AG09319 (cell line): ENCODE measurements at regions not wholly inside any gene's neighbourhood (a gene's known extent, or its start where the extent isn't known, plus 50 kb on each side); places are given as distances from the start of the nearest gene placed in this dataset.

ENCODE experiments used
- DNase-seq: peaks from one replicate; pipeline ENCODE4 v3.0.0-alpha.2; 2010; ENCODE audit warnings: low read depth; ENCODE audit errors: extremely low read depth
- TF ChIP-seq, protein P1 (sequence below): IDR thresholded peaks from 2 replicates; pipeline ENCODE4 v1.5.1; 2011; ENCODE audit warnings: low read depth, mild to moderate bottlenecking, inconsistent platforms, low read length, moderate library complexity

DNA sequence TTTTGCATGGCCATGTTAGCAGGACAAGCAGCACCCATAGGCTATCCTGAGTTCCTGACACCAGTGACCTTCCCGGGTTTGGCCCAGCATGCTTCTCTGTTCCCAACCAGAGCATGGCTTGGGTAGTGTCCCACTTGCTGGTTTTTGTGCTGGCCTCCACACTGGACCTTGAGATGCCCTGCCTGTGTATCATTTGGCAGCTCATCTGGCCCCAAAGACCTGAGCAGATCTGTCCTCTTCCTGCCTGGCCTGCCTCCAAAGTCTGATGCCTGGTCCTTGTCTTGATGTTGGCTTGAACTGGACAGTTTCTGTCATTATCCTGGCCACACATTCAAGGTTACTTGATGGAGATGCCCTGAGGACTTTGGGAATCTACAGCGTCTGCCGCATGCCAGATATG is 590.7 kb upstream of the KLF4 start:
- TF ChIP-seq, protein P1, sequence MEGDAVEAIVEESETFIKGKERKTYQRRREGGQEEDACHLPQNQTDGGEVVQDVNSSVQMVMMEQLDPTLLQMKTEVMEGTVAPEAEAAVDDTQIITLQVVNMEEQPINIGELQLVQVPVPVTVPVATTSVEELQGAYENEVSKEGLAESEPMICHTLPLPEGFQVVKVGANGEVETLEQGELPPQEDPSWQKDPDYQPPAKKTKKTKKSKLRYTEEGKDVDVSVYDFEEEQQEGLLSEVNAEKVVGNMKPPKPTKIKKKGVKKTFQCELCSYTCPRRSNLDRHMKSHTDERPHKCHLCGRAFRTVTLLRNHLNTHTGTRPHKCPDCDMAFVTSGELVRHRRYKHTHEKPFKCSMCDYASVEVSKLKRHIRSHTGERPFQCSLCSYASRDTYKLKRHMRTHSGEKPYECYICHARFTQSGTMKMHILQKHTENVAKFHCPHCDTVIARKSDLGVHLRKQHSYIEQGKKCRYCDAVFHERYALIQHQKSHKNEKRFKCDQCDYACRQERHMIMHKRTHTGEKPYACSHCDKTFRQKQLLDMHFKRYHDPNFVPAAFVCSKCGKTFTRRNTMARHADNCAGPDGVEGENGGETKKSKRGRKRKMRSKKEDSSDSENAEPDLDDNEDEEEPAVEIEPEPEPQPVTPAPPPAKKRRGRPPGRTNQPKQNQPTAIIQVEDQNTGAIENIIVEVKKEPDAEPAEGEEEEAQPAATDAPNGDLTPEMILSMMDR = no peak
- no peak for DNase-seq

DNA sequence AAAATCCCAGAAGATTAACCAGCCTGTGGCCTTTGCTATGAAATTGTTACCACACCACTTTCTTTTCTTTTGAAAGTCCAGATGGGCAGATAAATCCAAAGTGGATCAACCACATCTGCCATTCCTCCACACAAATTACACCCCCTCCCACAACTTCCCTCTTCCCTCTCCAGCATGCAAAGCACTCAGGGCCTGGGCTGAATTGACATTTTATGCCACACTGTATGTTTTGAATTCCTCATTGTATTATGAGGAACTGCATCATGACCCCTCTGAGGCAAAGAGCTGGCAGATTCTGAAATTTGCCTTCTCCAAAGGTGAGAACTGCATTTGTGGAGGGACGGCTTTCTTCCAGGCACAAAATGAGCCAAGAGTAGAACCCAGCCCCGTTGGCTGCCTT is 589.2 kb upstream of the KLF4 start:
- DNase-seq = no peak
- TF ChIP-seq, protein P1 = no peak

- TF ChIP-seq, protein P1 = no peak
- no peak for DNase-seq
Observed at GRCh38 chr9:108078375-108078774, 588.8 kb upstream of the KLF4 start.

DNA sequence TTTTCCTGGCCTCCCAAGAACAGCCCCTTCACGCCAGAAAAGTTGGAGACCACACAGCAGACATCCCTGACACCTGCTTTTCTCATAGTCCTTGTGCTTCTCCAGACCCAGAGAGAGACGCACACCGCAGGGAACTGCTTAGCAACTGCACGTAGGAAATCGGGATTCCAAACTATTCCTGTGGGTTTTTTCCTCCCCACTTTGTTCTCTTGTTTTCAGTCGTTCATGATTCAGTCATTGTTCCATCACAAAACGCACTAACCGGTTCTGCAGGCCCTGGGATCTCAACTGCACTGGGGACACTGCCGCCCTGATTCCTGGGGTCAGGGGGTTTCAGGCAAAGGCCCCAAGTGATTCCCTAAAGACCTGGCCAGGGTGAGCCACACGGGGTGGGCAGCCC is 588.0 kb upstream of the KLF4 start:
- no peak for DNase-seq
- TF ChIP-seq, protein P1 = no peak

- DNase-seq = no peak
- TF ChIP-seq, protein P1 = no peak
Observed at GRCh38 chr9:108074900-108075299, 585.3 kb upstream of the KLF4 start.

DNA sequence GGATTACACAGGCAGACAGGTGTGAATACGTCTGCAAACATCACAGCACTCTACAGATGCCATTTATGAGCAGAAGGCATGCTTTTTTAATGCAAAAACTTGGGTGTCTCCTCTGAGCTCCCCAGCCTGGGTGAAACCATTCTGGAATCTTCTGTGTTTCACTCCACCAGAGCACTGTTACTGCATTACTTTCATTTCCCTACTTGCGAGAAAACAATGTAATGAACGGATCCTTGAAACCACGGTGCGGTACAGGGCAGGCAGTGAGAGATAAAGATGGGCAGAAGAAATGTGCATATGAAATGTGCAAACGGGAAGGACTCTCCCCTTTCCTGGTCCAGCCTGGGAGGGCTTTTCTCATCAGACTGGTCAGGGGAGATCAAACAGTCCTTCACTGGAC is 584.3 kb upstream of the KLF4 start:
- TF ChIP-seq, protein P1 = no peak
- DNase-seq = no peak

DNA sequence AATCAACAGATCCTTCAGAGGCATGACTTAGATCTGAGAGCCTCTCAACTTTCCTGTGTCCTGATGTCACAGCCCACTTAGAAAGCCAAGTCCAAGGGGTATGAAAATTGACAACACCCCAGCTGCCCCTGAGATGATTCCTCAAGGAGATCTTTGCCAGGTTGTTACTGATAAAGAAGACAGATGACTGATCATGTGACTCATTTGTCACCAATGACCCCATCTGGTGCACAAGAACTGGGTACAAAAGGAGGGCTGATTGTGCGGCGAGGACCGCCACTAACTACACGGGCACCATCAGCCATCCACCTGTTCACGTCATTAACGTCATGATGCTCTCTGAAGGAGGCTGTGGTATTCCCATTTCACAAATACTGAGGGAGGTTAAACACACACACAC is 583.2 kb upstream of the KLF4 start:
- DNase-seq = no peak
- TF ChIP-seq, protein P1 = no peak

DNA sequence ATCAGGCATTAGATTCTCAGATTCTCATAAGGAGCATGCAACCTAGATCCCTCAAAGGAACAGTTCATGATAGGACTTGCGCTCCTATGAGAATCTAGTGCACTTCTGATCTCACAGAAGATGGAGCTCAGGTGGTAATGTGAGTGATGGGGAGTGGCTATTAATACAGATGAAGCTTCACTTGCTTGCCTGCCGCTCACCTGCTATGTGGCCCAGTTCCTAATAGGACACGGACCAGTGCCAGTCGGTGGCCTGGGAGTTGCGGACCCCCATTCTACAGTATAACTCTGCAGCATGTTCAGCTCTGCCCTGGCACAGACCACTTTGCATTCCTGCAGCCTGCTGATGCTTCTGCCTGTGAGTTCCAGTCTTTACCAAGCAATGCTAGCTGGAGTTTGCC is 581.3 kb upstream of the KLF4 start:
- TF ChIP-seq, protein P1 = no peak
- no peak for DNase-seq
